ENCODE measurements at regions not wholly inside any gene's neighbourhood (a gene's known extent, or its start where the extent isn't known, plus 50 kb on each side); places are given as distances from the start of the nearest gene placed in this dataset.

- ATAC-seq (no peak), DNase-seq (no peak)
- TF ChIP-seq EZH2 (IDR thresholded peaks at IDR 0.05; ENCODE audit: low read length, unreplicated experiment) (no peak), CTCF (conservative IDR thresholded peaks at IDR 0.05; ENCODE audit: low read depth, low read length) (no peak)
- BruUV-seq (replicated peaks) = no TSS peak
- H3K27me3 ChIP-seq (ENCODE audit: low read length) = no peaks in the 10 kb centered on the region
- no peak overlapping the region for H3K27ac ChIP-seq (ENCODE audit: low read length)
- H2AFZ ChIP-seq (ENCODE audit: low read length) = no peak overlapping the region
- peaks cover 7% of the 10 kb centered on the region for H3K4me1 ChIP-seq (ENCODE audit: insufficient read depth, low read length)
- H3K36me3 ChIP-seq (ENCODE audit: low read depth, low read length) = no peaks in the 10 kb centered on the region
- POLR2A ChIA-PET (ENCODE audit: unreplicated experiment) = no interaction called here
- intact Hi-C loops (cut with micrococcal nuclease) = no loop called here
- H3K4me2 ChIP-seq (ENCODE audit: low read length) = no peak overlapping the region
- no peaks in the 10 kb centered on the region for H3K9me3 ChIP-seq (ENCODE audit: low read length)
- H3F3A ChIP-seq (ENCODE audit: low read length, unreplicated experiment) = no peaks in the 10 kb centered on the region
- no peaks in the 10 kb centered on the region for H3K79me2 ChIP-seq (ENCODE audit: low read length)
- no peaks in the 10 kb centered on the region for H3K9me2 ChIP-seq (replicated peaks; ENCODE audit: low read length)
- H4K20me1 ChIP-seq (ENCODE audit: low read length) = no peaks in the 10 kb centered on the region
- H3K9ac ChIP-seq (ENCODE audit: low read length) = no peak overlapping the region
- no peak overlapping the region for H3K4me3 ChIP-seq (ENCODE audit: low read length)
- CTCF ChIA-PET = interaction anchor here (0.8 kb wide), 1 partner anchor 16 kb away, joined by 3 read pairs; no protein-coding TSS in a partner anchor
Measured at GRCh38 chr5:23389291-23390101, 117.9 kb upstream of the PRDM9 start.

- Histone ChIP-seq H3K27me3 (ENCODE audit: low read length) (no peaks in the 10 kb centered on the region), H3K4me2 (ENCODE audit: low read length) (no peak overlapping the region), H3K9me2 (replicated peaks; ENCODE audit: low read length) (no peaks in the 10 kb centered on the region), H3F3A (ENCODE audit: low read length, unreplicated experiment) (no peaks in the 10 kb centered on the region), H3K27ac (ENCODE audit: low read length) (no peak overlapping the region), H4K20me1 (ENCODE audit: low read length) (no peaks in the 10 kb centered on the region), H2AFZ (ENCODE audit: low read length) (no peak overlapping the region), H3K9me3 (ENCODE audit: low read length) (no peaks in the 10 kb centered on the region), H3K4me1 (ENCODE audit: insufficient read depth, low read length) (peaks cover 7% of the 10 kb centered on the region), H3K4me3 (ENCODE audit: low read length) (no peak overlapping the region), H3K36me3 (ENCODE audit: low read depth, low read length) (no peaks in the 10 kb centered on the region), H3K9ac (ENCODE audit: low read length) (no peak overlapping the region), H3K79me2 (ENCODE audit: low read length) (no peaks in the 10 kb centered on the region)
- BruUV-seq (replicated peaks) = no TSS peak
- intact Hi-C loops (cut with micrococcal nuclease) = no loop called here
- peak; percentile 62 for DNase-seq
- TF ChIP-seq CTCF (conservative IDR thresholded peaks at IDR 0.05; ENCODE audit: low read depth, low read length) (no peak), EZH2 (IDR thresholded peaks at IDR 0.05; ENCODE audit: low read length, unreplicated experiment) (no peak), EZH2phosphoT487 (IDR thresholded peaks at IDR 0.05; ENCODE audit: borderline replicate concordance, low read length) (no peak)
- CTCF ChIA-PET = interaction anchor here (0.6 kb wide), 1 partner anchor 359 kb away, joined by 3 read pairs; no protein-coding TSS in a partner anchor
- POLR2A ChIA-PET (ENCODE audit: unreplicated experiment) = no interaction called here
- ATAC-seq = peak; percentile 88
Measured at GRCh38 chr5:23385036-23385435, 122.4 kb upstream of the PRDM9 start.

- POLR2A ChIA-PET (ENCODE audit: unreplicated experiment) = no interaction called here
- Histone ChIP-seq H3K36me3 (ENCODE audit: low read depth, low read length) (no peaks in the 10 kb centered on the region), H3K79me2 (ENCODE audit: low read length) (no peaks in the 10 kb centered on the region), H3K9ac (ENCODE audit: low read length) (no peak overlapping the region), H3K9me2 (replicated peaks; ENCODE audit: low read length) (no peaks in the 10 kb centered on the region), H3F3A (ENCODE audit: low read length, unreplicated experiment) (no peaks in the 10 kb centered on the region), H3K27me3 (ENCODE audit: low read length) (no peaks in the 10 kb centered on the region), H3K9me3 (ENCODE audit: low read length) (no peaks in the 10 kb centered on the region), H3K4me2 (ENCODE audit: low read length) (no peak overlapping the region), H3K4me3 (ENCODE audit: low read length) (no peak overlapping the region), H3K4me1 (ENCODE audit: insufficient read depth, low read length) (peaks cover 8% of the 10 kb centered on the region; the same call in 1 of the 2 replicates), H3K27ac (ENCODE audit: low read length) (no peak overlapping the region), H4K20me1 (ENCODE audit: low read length) (no peaks in the 10 kb centered on the region), H2AFZ (ENCODE audit: low read length) (no peak overlapping the region)
- CTCF ChIA-PET = no interaction called here
- DNase-seq = no peak
- no peak for ATAC-seq
- BruUV-seq (replicated peaks) = no TSS peak
- intact Hi-C loops (cut with micrococcal nuclease) = no loop called here
- no peak for TF ChIP-seq EZH2 (IDR thresholded peaks at IDR 0.05; ENCODE audit: low read length, unreplicated experiment)
- TF ChIP-seq EZH2phosphoT487 (IDR thresholded peaks at IDR 0.05; ENCODE audit: borderline replicate concordance, low read length) = no peak
Measured at GRCh38 chr5:23372177-23372576, 135.2 kb upstream of the PRDM9 start.

All from PC-3 (cell line).